ENCODE measurements at regions not wholly inside any gene's neighbourhood (a gene's known extent, or its start where the extent isn't known, plus 50 kb on each side); places are given as distances from the start of the nearest gene placed in this dataset.

DNA sequence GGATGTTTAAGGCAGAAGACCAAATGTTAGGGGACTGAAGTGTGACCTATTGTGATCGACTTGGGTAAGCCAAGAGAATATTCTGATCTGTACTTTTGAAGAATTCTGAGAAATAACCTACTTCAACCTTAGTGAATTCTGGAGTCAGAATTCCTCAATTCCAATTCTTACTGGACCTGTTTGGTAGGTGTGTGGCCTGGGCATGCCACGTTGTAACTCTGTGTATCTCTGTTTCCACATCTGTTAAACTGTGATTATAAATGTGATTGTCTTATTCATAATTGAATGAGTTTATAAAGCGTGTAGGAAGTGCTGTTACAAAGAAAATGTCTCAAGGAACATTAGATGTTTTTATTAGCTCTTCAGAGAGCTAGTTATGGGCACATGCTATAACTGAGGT lies 64.5 kb downstream of the TUSC1 start:
- DNase-seq, result no peak

DNA sequence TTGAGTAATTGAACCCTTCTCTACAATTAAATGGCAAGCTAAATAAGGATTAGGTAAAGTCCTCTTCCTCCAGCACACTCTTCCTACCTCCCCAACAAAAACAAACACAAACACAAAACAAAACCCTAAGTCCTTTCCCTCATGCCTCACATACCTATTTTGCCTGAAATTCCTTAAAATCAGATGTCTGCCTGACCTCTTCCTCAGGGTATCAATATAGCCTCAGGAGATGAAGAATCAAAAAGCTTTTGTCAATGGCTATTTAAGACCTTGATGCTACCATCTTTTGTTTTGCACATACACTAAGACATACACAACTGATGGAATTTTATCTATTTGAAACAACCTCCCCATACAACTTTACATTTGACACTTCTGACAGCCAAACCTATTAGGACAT lies 75.1 kb downstream of the TUSC1 start:
- DNase-seq, result no peak

DNA sequence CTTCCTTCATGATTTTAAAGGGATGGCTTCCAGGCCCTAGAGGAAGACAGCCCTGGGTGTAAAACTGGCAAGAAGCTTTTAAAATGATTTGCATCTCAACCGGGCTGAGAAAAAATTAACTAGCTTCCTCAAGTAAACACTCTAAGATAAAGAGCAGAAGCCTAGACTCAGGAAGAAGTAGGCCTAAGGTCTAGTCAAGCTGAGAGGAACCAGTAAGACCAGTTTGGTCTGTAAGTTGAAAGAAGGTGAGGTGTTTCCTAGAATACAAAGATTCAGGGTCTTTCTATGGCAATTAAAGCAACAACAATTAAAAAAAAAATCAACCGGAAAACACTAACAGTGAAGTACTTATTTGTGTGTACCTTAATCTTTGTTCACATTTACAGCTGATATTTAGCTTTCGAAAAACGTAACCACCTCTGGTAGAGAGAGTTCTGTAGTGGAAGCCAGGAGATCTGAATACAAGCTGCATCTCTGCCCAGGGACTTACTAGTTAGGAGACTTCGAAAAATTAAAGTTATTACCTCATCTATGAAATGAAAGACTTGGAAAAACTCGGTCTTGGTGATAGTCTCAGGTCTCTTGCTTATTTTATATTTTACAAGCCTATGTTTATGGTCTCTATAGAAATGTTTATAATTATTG lies 75.7 kb downstream of the TUSC1 start:
- DNase-seq, result no peak

GRCh38 chr9:25600501-25600900 lies 77.7 kb downstream of the TUSC1 start:
- no peak for DNase-seq

DNA sequence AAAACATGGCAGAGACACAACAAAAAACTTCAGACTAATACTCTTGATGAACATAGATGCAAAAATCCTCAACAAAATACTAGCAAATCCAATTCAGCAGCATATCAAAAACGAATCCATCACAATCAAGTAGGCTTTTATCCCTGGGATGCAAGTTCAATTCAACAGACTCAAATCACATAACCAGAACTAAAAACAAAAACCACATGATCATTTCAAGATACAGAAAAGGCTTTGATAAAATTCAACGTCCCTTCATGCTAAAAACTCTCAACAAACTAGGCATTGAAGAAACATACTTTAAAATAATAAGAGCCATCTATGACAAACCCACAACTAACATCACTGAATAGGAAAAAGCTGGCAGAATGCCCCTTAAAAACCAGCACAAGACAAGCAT lies 93.6 kb downstream of the TUSC1 start:
- no peak for DNase-seq

DNA sequence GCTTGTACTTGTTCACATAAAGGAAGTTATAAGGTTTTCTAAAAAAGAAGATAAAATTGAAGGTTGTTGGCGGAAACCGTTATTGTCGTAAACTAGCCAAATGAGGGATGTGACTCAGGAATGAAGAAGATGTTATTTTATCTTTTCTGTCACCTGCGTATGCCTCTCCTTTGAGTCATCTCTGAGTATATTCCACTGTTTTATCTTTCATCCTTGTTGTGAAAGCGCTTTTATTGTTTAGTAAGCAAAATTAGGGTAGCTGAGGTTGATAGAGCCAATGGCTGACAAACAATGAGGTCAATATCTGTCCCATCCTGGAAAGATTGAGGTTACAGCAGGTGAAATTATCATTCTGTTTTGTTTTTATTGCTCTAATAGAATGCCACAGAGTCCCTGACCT lies 105.0 kb downstream of the TUSC1 start:
- no peak for DNase-seq

DNA sequence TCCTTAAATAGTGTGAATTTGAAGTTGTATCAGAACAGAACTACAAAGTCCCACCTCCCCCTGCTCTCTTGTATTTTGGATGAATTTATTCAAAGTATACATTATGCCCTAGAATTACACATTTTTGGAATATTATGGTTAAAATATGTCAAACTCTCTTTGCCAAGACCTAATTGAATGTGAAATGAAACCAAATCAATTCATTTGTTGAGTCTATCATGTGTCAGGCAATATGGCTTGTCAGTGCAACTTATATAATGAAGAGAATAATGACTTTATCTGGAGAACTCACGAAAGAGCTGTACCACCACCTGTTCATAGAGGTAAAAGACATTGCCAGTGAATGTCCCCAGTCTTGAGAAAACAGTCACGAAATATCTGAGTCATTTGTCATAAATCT lies 106.8 kb downstream of the TUSC1 start:
- no peak for DNase-seq

GRCh38 chr9:25570802-25571201 lies 107.4 kb downstream of the TUSC1 start:
- DNase-seq, result no peak

GRCh38 chr9:25562101-25562500 lies 116.1 kb downstream of the TUSC1 start:
- DNase-seq, result no peak

- DNase-seq, result no peak
Measured at GRCh38 chr9:25557645-25558300, 120.5 kb downstream of the TUSC1 start.

- no peak for DNase-seq
Measured at GRCh38 chr9:25556540-25556939, 121.7 kb downstream of the TUSC1 start.

- no peak for DNase-seq
Measured at GRCh38 chr9:25548847-25549246, 129.4 kb downstream of the TUSC1 start.

GRCh38 chr9:25543806-25544205 lies 134.4 kb downstream of the TUSC1 start:
- DNase-seq, result no peak

- DNase-seq, result no peak
Measured at GRCh38 chr9:25542319-25542718, 135.9 kb downstream of the TUSC1 start.

DNA sequence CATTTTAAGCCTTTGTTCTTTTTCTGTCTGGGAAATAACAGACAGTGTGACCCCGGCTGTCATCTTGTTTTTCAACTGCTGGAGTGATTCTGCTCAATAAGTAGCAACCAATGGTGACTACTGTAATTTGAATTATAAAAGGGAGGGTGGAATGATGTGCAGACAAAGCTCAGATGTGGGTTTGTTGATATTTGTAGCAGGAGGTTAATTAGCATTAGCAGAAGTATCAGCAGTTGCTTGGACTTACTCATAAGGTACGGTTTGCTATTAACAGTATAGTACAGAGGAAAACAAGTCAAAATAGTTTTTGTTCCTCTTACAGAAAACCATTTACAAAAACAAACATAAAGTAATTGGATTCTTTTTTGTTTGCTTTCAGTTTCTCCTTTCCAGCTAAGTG lies 140.4 kb downstream of the TUSC1 start:
- no peak for DNase-seq

GRCh38 chr9:25519286-25519685 lies 159.0 kb downstream of the TUSC1 start:
- DNase-seq, result no peak

- DNase-seq, result no peak
Measured at GRCh38 chr9:25517701-25518100, 160.5 kb downstream of the TUSC1 start.

- DNase-seq, result no peak
Measured at GRCh38 chr9:25513509-25514033, 164.7 kb downstream of the TUSC1 start.

- no peak for DNase-seq
Measured at GRCh38 chr9:25505644-25506043, 172.6 kb downstream of the TUSC1 start.

DNA sequence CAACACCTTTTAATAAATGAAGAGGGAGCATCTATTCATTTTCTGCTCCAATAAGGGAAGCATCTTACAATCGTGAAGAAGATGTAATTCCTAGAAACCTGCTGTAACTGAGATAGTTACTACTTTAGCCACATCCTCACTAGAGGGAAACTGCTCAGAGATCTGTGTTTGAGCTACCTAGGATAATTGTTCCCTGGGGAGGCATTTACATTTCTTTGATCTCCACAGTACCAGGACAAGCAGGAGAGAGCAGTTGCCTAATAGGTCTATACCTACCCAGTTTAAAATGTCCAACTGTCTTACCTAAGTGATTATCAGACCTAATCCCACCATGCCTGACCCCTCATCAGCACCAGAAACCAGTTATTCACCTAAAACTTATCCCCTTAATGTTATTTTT lies 196.9 kb downstream of the TUSC1 start:
- DNase-seq, result no peak

GRCh38 chr9:25480696-25481095 lies 197.5 kb downstream of the TUSC1 start:
- no peak for DNase-seq

DNA sequence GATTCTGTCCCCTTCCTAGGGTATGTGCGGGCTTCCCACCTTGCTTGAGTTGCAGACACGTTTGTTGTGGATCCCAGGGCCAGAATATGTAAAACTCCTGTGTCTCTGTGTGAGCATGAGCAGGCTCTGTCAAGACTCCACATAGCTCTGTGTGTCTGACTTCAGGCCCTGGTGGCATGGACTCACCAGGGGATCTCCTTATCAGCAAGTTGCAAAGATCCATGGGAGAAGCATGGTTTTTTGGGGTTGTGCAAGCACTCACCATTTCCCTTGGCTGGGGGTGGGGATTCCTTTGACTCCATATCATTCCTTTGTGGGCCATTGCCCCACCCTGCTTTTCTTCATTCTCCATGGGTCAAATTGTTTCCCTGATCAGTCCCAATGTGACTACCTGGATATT lies 205.6 kb downstream of the TUSC1 start:
- no peak for DNase-seq

DNA sequence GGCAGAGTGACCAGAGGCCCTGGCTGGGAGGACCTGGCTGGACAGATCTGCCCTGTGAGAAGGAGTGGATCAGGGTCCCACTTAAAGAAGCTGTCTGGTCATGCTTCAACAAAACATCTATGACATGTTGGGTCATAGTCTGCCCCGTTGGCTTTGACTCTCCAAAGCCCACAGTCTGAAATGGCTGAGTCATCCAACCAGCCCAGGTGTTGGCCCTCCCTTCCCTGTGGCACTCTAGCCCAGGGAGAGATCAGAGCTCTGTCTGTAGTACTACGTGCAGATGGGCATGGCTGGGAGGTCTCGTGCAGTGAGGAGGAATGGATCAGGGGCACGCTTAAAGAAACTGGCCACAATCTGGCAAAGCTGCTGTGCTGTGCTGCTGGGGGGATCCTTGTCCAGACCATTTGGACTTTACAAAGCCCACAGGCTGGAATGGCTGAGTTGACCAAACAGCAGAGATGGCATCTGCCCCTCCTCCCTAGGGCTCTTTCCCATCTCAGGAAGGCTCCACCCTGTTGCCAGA lies 206.1 kb downstream of the TUSC1 start:
- no peak for DNase-seq

DNA sequence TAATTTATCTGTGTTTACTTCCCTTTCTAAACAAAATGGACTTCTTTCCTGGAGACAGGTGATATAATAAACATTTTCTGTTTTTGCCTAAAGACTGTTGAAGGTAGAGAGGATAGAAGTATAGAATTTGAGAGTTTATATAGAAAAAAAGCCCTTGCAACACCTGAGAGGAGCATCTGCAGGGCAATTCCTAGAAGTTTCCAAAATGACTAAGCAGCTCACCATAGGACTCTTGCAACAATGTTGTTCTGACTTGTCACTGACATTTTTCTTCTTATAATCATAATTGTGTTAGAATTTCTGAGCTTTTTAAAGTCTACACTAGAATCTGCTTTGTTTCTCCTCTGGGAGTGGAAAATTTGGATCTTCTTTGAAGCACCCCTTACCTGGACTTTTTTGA lies 216.8 kb downstream of the TUSC1 start:
- DNase-seq, result no peak

DNA sequence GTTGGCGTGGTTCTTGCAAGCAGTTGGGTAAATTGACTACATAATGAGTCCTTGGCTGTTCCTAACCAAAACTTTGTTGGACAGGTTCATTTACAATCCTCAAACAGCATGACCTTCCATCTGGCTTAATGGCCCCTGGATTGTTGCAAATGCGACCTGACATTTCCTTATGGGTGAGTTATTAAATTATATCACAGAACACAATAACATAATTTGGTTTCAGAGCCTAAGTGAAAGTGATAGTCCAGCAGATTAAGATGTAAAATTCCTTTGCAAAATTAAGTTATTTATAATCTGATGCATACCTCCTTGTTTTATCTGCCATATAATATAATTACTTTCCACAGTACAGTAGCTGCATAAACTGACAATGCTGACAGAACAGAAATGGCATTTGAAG lies 224.4 kb downstream of the TUSC1 start:
- DNase-seq, result no peak
